ENCODE measurements at regions not wholly inside any gene's neighbourhood (a gene's known extent, or its start where the extent isn't known, plus 50 kb on each side); places are given as distances from the start of the nearest gene placed in this dataset.

DNA sequence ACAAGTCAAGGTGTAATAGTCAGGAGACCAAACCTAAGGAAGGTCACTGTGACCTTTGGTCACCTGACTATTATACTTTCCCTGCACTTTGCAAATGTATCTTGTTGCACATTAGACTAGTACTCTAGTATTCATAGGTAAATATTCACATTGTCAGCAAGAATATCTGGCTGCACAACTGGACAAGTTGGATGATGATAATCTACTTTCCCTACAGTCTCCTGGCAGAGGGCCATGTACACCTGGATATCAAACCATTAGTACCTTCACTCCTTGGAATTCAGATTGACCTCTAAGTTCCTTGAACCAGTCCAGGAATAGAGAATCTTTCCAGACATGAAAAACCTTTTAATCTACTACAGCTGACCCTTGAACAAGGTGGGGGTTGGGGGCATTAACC, 344.8 kb downstream of the DEPDC1B start:
- no peak for TF ChIP-seq EZH2 (IDR thresholded peaks at IDR 0.05; ENCODE audit: borderline replicate concordance)
- TF ChIP-seq, protein P1, sequence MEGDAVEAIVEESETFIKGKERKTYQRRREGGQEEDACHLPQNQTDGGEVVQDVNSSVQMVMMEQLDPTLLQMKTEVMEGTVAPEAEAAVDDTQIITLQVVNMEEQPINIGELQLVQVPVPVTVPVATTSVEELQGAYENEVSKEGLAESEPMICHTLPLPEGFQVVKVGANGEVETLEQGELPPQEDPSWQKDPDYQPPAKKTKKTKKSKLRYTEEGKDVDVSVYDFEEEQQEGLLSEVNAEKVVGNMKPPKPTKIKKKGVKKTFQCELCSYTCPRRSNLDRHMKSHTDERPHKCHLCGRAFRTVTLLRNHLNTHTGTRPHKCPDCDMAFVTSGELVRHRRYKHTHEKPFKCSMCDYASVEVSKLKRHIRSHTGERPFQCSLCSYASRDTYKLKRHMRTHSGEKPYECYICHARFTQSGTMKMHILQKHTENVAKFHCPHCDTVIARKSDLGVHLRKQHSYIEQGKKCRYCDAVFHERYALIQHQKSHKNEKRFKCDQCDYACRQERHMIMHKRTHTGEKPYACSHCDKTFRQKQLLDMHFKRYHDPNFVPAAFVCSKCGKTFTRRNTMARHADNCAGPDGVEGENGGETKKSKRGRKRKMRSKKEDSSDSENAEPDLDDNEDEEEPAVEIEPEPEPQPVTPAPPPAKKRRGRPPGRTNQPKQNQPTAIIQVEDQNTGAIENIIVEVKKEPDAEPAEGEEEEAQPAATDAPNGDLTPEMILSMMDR (IDR thresholded peaks at IDR 0.05; ENCODE audit: poor library complexity) = no peak
